ENCODE measurements at regions not wholly inside any gene's neighbourhood (a gene's known extent, or its start where the extent isn't known, plus 50 kb on each side); places are given as distances from the start of the nearest gene placed in this dataset.

- TF ChIP-seq CTCF (conservative IDR thresholded peaks at IDR 0.05) (no peak), EZH2 (IDR thresholded peaks at IDR 0.05; ENCODE audit: low read depth) (no peak)
Observed at GRCh38 chrX:7253565-7253964, 105.6 kb upstream of the PUDP start.
